CD4-positive, alpha-beta T cell treated with Interleukin-4 for 4 hours (primary cell): ENCODE measurements at regions not wholly inside any gene's neighbourhood (a gene's known extent, or its start where the extent isn't known, plus 50 kb on each side); places are given as distances from the start of the nearest gene placed in this dataset.
A peak's percentile ranks its signal among the peaks of the same experiment; 100 is the strongest.

Source experiments
- DNase-seq: peaks from one replicate; pipeline ENCODE4 v3.0.0-alpha.2; 2020

- no peak for DNase-seq
These were observed 97.3 kb upstream of the FRMD6 start for GRCh38 chr14:51554339-51554920.

- no peak for DNase-seq
These were observed 96.8 kb upstream of the FRMD6 start for GRCh38 chr14:51554953-51555352.

GRCh38 chr14:51561141-51561540, 90.6 kb upstream of the FRMD6 start:
- no peak for DNase-seq

- DNase-seq: no peak
These were observed 88.9 kb upstream of the FRMD6 start for GRCh38 chr14:51562816-51563215.

GRCh38 chr14:51563560-51563959, 88.2 kb upstream of the FRMD6 start:
- DNase-seq: no peak

- DNase-seq: no peak
These were observed 87.2 kb upstream of the FRMD6 start for GRCh38 chr14:51564460-51564859.

GRCh38 chr14:51564986-51565604, 86.6 kb upstream of the FRMD6 start:
- DNase-seq: no peak

- no peak for DNase-seq
These were observed 84.7 kb upstream of the FRMD6 start for GRCh38 chr14:51566831-51567582.

- DNase-seq: no peak
These were observed 83.3 kb upstream of the FRMD6 start for GRCh38 chr14:51568366-51568765.

- DNase-seq: no peak
These were observed 78.1 kb upstream of the FRMD6 start for GRCh38 chr14:51573607-51574006.

GRCh38 chr14:51574009-51574408, 77.7 kb upstream of the FRMD6 start:
- no peak for DNase-seq

GRCh38 chr14:51575349-51576116, 76.2 kb upstream of the FRMD6 start:
- no peak for DNase-seq

- no peak for DNase-seq
These were observed 75.6 kb upstream of the FRMD6 start for GRCh38 chr14:51576117-51576430.

GRCh38 chr14:51576879-51577278, 74.8 kb upstream of the FRMD6 start:
- no peak for DNase-seq

GRCh38 chr14:51578853-51579252, 72.9 kb upstream of the FRMD6 start:
- DNase-seq: no peak

GRCh38 chr14:51581017-51581881, 70.5 kb upstream of the FRMD6 start:
- DNase-seq: no peak

- DNase-seq: no peak
These were observed 69.3 kb upstream of the FRMD6 start for GRCh38 chr14:51582437-51582836.

GRCh38 chr14:51585055-51585454, 66.7 kb upstream of the FRMD6 start:
- DNase-seq: no peak

GRCh38 chr14:51592836-51593235, 58.9 kb upstream of the FRMD6 start:
- DNase-seq: peak; percentile 9

- DNase-seq: peak; percentile 1
These were observed 58.3 kb upstream of the FRMD6 start for GRCh38 chr14:51593397-51593796.

- DNase-seq: no peak
These were observed 55.7 kb upstream of the FRMD6 start for GRCh38 chr14:51595881-51596455.

GRCh38 chr14:51596488-51597117, 55.1 kb upstream of the FRMD6 start:
- no peak for DNase-seq
